ENCODE measurements at regions not wholly inside any gene's neighbourhood (a gene's known extent, or its start where the extent isn't known, plus 50 kb on each side); places are given as distances from the start of the nearest gene placed in this dataset.

DNA sequence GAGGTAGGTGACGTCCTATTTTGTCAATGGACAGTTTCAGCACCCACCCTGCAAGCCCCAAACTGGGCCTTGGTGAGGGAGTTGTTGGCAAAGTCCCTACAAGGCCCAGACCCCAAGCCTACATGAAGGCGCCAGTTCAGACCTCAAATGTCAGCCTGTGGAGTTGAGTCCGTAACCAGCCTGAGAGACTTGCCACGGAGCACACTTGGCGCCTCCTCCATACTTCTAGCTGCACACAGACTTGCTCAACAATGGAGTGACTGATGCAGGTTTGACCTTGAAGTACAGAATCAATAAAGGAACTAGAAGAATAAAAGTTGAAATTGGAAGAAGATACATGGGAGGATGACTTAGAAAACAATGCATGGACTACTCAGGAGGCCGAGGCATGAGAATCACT is 134.3 kb downstream of the PROX1 start:
- Histone ChIP-seq H3K9me2 (ENCODE audit: low read depth, low read length) (no peaks in the 10 kb centered on the region), H3K27me3 (ENCODE audit: insufficient read depth, low read length) (no peaks in the 10 kb centered on the region), H3K9ac (ENCODE audit: low read length) (no peak overlapping the region), H3K4me3 (ENCODE audit: low read depth, low read length, poor library complexity, severe bottlenecking) (no peak overlapping the region), H3K36me3 (ENCODE audit: insufficient read depth, low read length) (no peaks in the 10 kb centered on the region), H3K4me1 (ENCODE audit: insufficient read depth, low read length, severe bottlenecking) (no peaks in the 10 kb centered on the region), H2AFZ (ENCODE audit: low read length) (no peak overlapping the region), H3F3A (ENCODE audit: insufficient read depth, low read length) (no peaks in the 10 kb centered on the region), H3K27ac (ENCODE audit: low read depth, low read length, poor library complexity, severe bottlenecking) (no peak overlapping the region), H4K20me1 (ENCODE audit: insufficient read depth, low read length) (no peaks in the 10 kb centered on the region), H3K9me3 (ENCODE audit: low read length) (no peaks in the 10 kb centered on the region; the same call in 1 of the 2 replicates), H3K4me2 (ENCODE audit: low read length) (no peak overlapping the region), H3K79me2 (ENCODE audit: insufficient read depth, low read length) (no peaks in the 10 kb centered on the region)
- TF ChIP-seq, protein P1, sequence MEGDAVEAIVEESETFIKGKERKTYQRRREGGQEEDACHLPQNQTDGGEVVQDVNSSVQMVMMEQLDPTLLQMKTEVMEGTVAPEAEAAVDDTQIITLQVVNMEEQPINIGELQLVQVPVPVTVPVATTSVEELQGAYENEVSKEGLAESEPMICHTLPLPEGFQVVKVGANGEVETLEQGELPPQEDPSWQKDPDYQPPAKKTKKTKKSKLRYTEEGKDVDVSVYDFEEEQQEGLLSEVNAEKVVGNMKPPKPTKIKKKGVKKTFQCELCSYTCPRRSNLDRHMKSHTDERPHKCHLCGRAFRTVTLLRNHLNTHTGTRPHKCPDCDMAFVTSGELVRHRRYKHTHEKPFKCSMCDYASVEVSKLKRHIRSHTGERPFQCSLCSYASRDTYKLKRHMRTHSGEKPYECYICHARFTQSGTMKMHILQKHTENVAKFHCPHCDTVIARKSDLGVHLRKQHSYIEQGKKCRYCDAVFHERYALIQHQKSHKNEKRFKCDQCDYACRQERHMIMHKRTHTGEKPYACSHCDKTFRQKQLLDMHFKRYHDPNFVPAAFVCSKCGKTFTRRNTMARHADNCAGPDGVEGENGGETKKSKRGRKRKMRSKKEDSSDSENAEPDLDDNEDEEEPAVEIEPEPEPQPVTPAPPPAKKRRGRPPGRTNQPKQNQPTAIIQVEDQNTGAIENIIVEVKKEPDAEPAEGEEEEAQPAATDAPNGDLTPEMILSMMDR (IDR thresholded peaks at IDR 0.05; ENCODE audit: low read length): no peak
- no peak for TF ChIP-seq EZH2 (IDR thresholded peaks at IDR 0.05; ENCODE audit: borderline replicate concordance, low read length)

GRCh38 chr1:214123061-214123784 is 135.4 kb downstream of the PROX1 start:
- Histone ChIP-seq H2AFZ (ENCODE audit: low read length) (no peak overlapping the region), H3K9ac (ENCODE audit: low read length) (no peak overlapping the region), H3K9me3 (ENCODE audit: low read length) (no peaks in the 10 kb centered on the region), H3F3A (ENCODE audit: insufficient read depth, low read length) (no peaks in the 10 kb centered on the region), H3K4me1 (ENCODE audit: insufficient read depth, low read length, severe bottlenecking) (no peaks in the 10 kb centered on the region), H3K36me3 (ENCODE audit: insufficient read depth, low read length) (no peaks in the 10 kb centered on the region), H3K79me2 (ENCODE audit: insufficient read depth, low read length) (no peaks in the 10 kb centered on the region), H3K9me2 (ENCODE audit: low read depth, low read length) (no peaks in the 10 kb centered on the region), H4K20me1 (ENCODE audit: insufficient read depth, low read length) (no peaks in the 10 kb centered on the region), H3K4me2 (ENCODE audit: low read length) (no peak overlapping the region), H3K27ac (ENCODE audit: low read depth, low read length, poor library complexity, severe bottlenecking) (no peak overlapping the region), H3K4me3 (ENCODE audit: low read depth, low read length, poor library complexity, severe bottlenecking) (no peak overlapping the region), H3K27me3 (ENCODE audit: insufficient read depth, low read length) (no peaks in the 10 kb centered on the region)
- no peak for TF ChIP-seq EZH2 (IDR thresholded peaks at IDR 0.05; ENCODE audit: borderline replicate concordance, low read length)
- TF ChIP-seq, protein P1 (IDR thresholded peaks at IDR 0.05; ENCODE audit: low read length): peak; percentile 66

DNA sequence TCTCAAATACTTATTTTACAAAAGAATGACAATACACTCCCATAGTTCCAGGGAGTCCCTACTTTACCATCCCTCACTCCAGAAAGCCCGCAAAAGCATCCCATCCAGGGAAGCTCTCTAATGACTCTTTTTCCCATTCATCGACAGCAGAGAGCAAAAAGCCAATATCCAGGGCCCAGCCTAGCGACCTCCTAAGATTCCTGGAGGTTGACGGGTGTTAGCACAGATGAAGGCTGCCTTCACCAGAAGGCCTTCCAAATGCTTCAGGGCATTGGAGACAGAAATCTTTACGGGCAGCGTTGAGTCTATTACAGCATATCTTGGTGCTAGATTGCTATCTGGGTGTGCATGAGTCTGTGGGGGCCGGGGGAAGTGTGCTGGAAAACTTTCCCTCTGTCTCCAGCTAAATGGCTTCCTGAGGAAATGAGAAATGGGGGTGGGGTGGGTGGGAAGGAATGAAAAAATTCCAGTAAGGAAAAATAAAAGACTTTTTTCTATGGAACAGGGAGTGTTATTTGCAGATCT is 136.6 kb downstream of the PROX1 start:
- Histone ChIP-seq H3K27me3 (ENCODE audit: insufficient read depth, low read length) (no peaks in the 10 kb centered on the region), H3K9me3 (ENCODE audit: low read length) (no peaks in the 10 kb centered on the region), H3K27ac (ENCODE audit: low read depth, low read length, poor library complexity, severe bottlenecking) (no peak overlapping the region), H3F3A (ENCODE audit: insufficient read depth, low read length) (no peaks in the 10 kb centered on the region), H3K4me2 (ENCODE audit: low read length) (no peak overlapping the region), H3K9me2 (ENCODE audit: low read depth, low read length) (no peaks in the 10 kb centered on the region), H4K20me1 (ENCODE audit: insufficient read depth, low read length) (no peaks in the 10 kb centered on the region), H3K4me3 (ENCODE audit: low read depth, low read length, poor library complexity, severe bottlenecking) (no peak overlapping the region), H2AFZ (ENCODE audit: low read length) (no peak overlapping the region), H3K9ac (ENCODE audit: low read length) (no peak overlapping the region), H3K4me1 (ENCODE audit: insufficient read depth, low read length, severe bottlenecking) (no peaks in the 10 kb centered on the region), H3K36me3 (ENCODE audit: insufficient read depth, low read length) (no peaks in the 10 kb centered on the region), H3K79me2 (ENCODE audit: insufficient read depth, low read length) (no peaks in the 10 kb centered on the region)
- TF ChIP-seq, protein P1 (IDR thresholded peaks at IDR 0.05; ENCODE audit: low read length): no peak
- no peak for TF ChIP-seq EZH2 (IDR thresholded peaks at IDR 0.05; ENCODE audit: borderline replicate concordance, low read length)

Measured in OCI-LY1 (cell line).